Pancreas (tissue), 10 donors: ENCODE measurements at regions not wholly inside any gene's neighbourhood (a gene's known extent, or its start where the extent isn't known, plus 50 kb on each side); places are given as distances from the start of the nearest gene placed in this dataset.

Experiments used
- ATAC-seq, 4 donors: fragments of 200-7000 bp; cut with Tn5 transposase; one replicate each; pipeline versions ENCODE4 v1.8.0 to v1.9.1; 2020; ENCODE audit warnings: mild to moderate bottlenecking in 4 of 4, moderate library complexity in 4 of 4
- DNase-seq, 6 donors: peaks; one replicate each; pipeline ENCODE4 v3.0.0-alpha.2; 2020
- FAIRE-seq: peaks from 2 replicates; lab custom pipeline; 2012; peaks lifted over from hg19 to GRCh38; lab: Jason Lieb, UNC
- H3K27ac ChIP-seq, 4 donors: fragments of 200-600 bp; sonication (generic); 1 replicate in 3 of 4; 2 replicates in 1 of 4; pipeline versions ENCODE4 v1.5.0 to v1.8.0; 2020
- H3K27me3 ChIP-seq, 4 donors: fragments of 200-600 bp; one replicate each; pipeline ENCODE4 v1.8.0; 2021
- H3K36me3 ChIP-seq, 3 donors: fragments of 200-600 bp; sonication (generic) in 1 of 3; one replicate each; pipeline versions ENCODE4 v1.5.0 to v1.8.0; 2020 to 2021
- H3K4me1 ChIP-seq, 3 donors: fragments of 200-600 bp; one replicate each; pipeline ENCODE4 v1.8.0; 2021
- H3K4me3 ChIP-seq, 4 donors: fragments of 200-600 bp; sonication (generic) in 2 of 4; one replicate each; pipeline versions ENCODE4 v1.5.0 to v1.8.0; 2020 to 2021
- H3K9me3 ChIP-seq, 4 donors: fragments of 200-600 bp; one replicate each; pipeline ENCODE4 v1.8.0; 2021
- WGBS, 2 donors: extraction: QIAGEN DNeasy Blood & Tissue Kit; methylation state at CpG; one replicate each; pipeline ENCODE4 v1.1.7; 2013; 5-methylcytosine and 5-hydroxymethylcytosine counted together
- intact Hi-C, 3 donors: fragments of 100-400 bp; cut with DNase I; formaldehyde crosslinking; loops; one replicate each; pipeline versions ENCODE4 v1.11.1 to v1.14.2; 2022
- TF ChIP-seq, protein P1 (sequence below), 4 donors: fragments of 200-600 bp; sonication (generic) in 3 of 4; IDR thresholded peaks; one replicate each; pipeline versions ENCODE4 v1.5.0 to v1.8.0; 2021; ENCODE audit warnings: antibody characterized with exemption in 4 of 4
- donor health status: healthy with polysubstance abuse.
- donor health status: DM: no; HTN: no; CAD: no; lungs with moderate emphysema.
- donor health status: DM: no; HTN: no; CAD: no.
- donor health status: control.
- donor health status: control.
- donor health status: Bipolar disorder and iron deficiency.
- donor health status: DM: yes; HTN: yes; CAD: no.
- donor health status: DM: no; HTN: no; CAD: no.
- donor health status: DM: no; HTN: no; CAD: no.
- donor health status: DM: yes; HTN: yes; CAD: no.

DNA sequence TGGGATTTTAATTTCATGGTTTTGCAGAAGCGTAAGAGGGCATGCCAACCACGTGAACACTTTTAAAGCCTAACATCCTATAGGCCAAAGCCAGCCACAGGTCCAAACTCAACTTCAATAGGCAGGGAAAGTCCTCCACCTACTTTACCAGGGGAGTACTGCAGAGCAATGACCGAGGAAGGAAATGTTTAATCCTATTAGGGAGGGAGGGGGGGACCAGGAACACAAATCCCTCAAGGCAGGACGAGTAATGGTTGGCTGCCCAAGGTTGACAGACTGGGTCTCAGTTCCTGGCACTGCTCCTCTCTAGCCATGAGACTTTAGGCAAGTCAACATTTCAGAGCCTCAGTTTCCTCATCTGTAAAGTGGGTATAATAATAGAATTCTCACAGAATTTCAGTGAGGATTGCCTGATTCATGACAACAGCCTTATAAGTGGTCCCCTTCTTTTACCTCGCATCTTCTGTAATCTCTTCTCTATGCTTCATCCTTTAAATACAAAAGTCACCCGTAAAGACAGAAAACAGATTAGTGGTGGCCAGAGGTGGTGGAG lies 315.8 kb downstream of the HAPSTR1 start:
- TF ChIP-seq, protein P1, sequence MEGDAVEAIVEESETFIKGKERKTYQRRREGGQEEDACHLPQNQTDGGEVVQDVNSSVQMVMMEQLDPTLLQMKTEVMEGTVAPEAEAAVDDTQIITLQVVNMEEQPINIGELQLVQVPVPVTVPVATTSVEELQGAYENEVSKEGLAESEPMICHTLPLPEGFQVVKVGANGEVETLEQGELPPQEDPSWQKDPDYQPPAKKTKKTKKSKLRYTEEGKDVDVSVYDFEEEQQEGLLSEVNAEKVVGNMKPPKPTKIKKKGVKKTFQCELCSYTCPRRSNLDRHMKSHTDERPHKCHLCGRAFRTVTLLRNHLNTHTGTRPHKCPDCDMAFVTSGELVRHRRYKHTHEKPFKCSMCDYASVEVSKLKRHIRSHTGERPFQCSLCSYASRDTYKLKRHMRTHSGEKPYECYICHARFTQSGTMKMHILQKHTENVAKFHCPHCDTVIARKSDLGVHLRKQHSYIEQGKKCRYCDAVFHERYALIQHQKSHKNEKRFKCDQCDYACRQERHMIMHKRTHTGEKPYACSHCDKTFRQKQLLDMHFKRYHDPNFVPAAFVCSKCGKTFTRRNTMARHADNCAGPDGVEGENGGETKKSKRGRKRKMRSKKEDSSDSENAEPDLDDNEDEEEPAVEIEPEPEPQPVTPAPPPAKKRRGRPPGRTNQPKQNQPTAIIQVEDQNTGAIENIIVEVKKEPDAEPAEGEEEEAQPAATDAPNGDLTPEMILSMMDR (IDR thresholded peaks at IDR 0.05), result no peak
- no peak overlapping the region for H3K27ac ChIP-seq
- no peak for ATAC-seq
- H3K9me3 ChIP-seq, result no peaks in the 10 kb centered on the region
- H3K36me3 ChIP-seq, result no peaks in the 10 kb centered on the region
- 87 to 89% methylated on average over 6 of the region's 6 CpGs for WGBS, 2 donors
- intact Hi-C loops, result no loop called here
- no peak for FAIRE-seq
- peaks cover 0 to under 1% (median 0%) of the 10 kb centered on the region in 3 donors for H3K4me1 ChIP-seq
- no peaks in the 10 kb centered on the region for H3K27me3 ChIP-seq
- no peak for DNase-seq
- no peak overlapping the region for H3K4me3 ChIP-seq

DNA sequence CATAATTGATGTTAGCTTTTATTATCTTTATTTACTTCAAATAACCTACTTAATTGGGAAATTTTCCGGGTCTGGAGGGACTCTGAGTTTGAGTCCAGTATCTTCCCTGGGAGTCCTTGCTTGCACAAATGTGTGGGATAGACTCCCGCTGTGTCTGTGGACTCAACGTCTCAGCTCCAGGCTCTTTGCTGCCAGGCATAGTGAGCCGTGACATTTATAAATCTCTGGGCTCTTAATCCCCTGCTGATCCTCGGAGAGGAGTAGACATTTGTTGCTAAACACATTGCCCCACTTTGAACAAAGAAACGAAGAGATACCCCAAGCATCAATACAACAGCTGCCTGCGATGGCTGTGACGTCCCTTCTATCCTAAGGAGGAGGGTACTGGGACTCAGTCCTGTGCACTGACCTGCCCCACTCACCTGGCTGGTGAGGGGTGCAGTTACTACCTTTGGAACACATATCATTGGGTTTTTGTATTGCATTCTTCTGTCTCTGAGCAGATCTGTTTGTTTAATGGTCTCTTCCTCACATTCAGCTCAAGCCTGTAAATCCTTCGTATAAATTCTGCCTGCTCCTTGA lies 316.9 kb downstream of the HAPSTR1 start:
- intact Hi-C loops, result no loop called here
- no peak for FAIRE-seq
- 67 to 78% methylated on average over 9 of the region's 9 CpGs for WGBS, 2 donors

DNA sequence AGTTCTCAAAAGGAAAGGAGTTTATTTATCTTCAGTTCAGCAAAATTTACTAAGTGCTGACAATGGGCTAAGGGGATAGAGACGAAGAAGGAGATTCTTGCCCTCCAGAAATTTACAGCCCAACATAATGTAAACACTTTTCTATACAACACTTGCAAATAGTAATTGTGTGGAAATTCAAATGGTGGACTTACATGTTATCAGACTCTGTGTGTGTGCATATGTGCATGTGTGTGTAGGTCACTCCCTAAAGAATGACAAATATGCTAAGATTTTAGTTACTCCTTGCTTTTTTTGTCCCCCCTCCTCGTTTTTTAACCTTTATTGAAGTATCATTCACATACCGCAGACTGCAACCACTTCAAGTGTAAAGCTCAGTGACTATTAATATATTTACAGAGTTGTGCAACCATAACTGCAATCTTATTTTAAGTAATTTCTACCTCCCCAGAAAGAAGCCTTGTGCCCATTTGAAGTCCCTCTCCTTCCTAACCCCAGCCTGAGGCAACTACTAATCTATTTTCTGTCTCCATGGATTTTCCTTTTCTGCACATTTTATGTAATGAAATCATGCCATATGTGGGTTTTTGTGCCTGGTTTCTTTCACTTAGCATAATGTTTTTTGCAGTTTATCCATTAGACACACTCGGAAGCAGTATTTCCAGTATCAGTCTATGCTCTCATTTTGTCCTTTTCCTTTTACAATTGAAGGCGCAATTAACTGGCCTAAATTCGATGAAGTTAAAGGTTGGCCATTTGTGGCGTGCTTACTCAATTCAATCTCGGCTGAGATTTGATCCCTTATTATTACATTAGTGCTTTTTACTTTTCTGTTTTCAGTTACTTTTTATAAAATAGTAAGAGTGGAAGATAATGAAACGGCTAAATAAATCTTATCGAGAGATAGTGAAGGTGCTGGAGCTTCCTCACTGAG lies 318.4 kb downstream of the HAPSTR1 start:
- FAIRE-seq (no peak), DNase-seq (no peak), ATAC-seq (no peak)
- Histone ChIP-seq H3K27me3 (no peaks in the 10 kb centered on the region), H3K36me3 (no peaks in the 10 kb centered on the region), H3K4me3 (no peak overlapping the region), H3K4me1 (peaks cover 0 to 11% (median 9%) of the 10 kb centered on the region in 3 donors), H3K27ac (no peak overlapping the region), H3K9me3 (no peaks in the 10 kb centered on the region)
- intact Hi-C loops, result no loop called here
- TF ChIP-seq, protein P1 (IDR thresholded peaks at IDR 0.05), result no peak
- WGBS, 2 donors, result 78 to 79% methylated on average over 10 of the region's 10 CpGs

More for the DNA sequence above, 316.9 kb downstream of the HAPSTR1 start:
- H3K27me3 ChIP-seq, result no peaks in the 10 kb centered on the region
- no peak for DNase-seq
- TF ChIP-seq, protein P1 (IDR thresholded peaks at IDR 0.05), result no peak
- no peak for ATAC-seq
- no peak overlapping the region for H3K27ac ChIP-seq
- H3K4me3 ChIP-seq, result no peak overlapping the region
- H3K9me3 ChIP-seq, result no peaks in the 10 kb centered on the region
- H3K4me1 ChIP-seq, result peaks cover 0 to 11% (median 8%) of the 10 kb centered on the region in 3 donors
- no peaks in the 10 kb centered on the region for H3K36me3 ChIP-seq

DNA sequence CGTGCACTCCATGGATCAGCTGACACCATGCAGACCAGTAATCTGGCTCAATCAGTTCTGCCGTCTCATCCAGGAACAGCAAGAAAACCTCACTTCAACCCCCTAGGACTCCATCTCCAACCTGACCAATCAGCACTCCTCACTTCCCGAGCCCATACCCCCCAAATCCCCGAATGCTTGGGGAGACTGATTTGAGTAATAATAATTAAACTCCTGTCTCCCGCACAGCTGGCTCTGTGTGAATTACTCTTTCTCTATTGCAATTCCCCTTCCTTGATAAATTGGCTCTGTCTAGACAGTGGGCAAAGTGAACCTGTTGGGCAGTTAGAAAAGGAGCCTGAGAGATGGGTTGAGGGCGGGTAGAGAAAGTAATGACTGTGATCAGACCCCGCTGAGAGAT lies 320.0 kb downstream of the HAPSTR1 start:
- H3K9me3 ChIP-seq, result no peaks in the 10 kb centered on the region
- FAIRE-seq (no peak), DNase-seq (no peak), ATAC-seq (no peak)
- intact Hi-C loops, result no loop called here
- H3K36me3 ChIP-seq, result no peaks in the 10 kb centered on the region
- H3K27ac ChIP-seq, result no peak overlapping the region
- WGBS, 2 donors, result 82 to 85% methylated on average over 7 of the region's 7 CpGs
- no peak overlapping the region for H3K4me3 ChIP-seq
- TF ChIP-seq, protein P1 (IDR thresholded peaks at IDR 0.05), result no peak
- H3K27me3 ChIP-seq, result no peaks in the 10 kb centered on the region
- H3K4me1 ChIP-seq, result peaks cover 0 to 11% (median 9%) of the 10 kb centered on the region in 3 donors
